ENCODE measurements at regions not wholly inside any gene's neighbourhood (a gene's known extent, or its start where the extent isn't known, plus 50 kb on each side); places are given as distances from the start of the nearest gene placed in this dataset.

GRCh38 chr2:224325941-224326340 lies 76.0 kb downstream of the FAM124B start:
- Histone ChIP-seq H3K9me3 (no peaks in the 10 kb centered on the region), H3K4me1 (no peaks in the 10 kb centered on the region), H3K4me3 (no peak overlapping the region), H3K36me3 (no peaks in the 10 kb centered on the region), H3K27ac (no peak overlapping the region), H3K27me3 (peaks cover 4% of the 10 kb centered on the region)
- TF ChIP-seq, protein P1, sequence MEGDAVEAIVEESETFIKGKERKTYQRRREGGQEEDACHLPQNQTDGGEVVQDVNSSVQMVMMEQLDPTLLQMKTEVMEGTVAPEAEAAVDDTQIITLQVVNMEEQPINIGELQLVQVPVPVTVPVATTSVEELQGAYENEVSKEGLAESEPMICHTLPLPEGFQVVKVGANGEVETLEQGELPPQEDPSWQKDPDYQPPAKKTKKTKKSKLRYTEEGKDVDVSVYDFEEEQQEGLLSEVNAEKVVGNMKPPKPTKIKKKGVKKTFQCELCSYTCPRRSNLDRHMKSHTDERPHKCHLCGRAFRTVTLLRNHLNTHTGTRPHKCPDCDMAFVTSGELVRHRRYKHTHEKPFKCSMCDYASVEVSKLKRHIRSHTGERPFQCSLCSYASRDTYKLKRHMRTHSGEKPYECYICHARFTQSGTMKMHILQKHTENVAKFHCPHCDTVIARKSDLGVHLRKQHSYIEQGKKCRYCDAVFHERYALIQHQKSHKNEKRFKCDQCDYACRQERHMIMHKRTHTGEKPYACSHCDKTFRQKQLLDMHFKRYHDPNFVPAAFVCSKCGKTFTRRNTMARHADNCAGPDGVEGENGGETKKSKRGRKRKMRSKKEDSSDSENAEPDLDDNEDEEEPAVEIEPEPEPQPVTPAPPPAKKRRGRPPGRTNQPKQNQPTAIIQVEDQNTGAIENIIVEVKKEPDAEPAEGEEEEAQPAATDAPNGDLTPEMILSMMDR (IDR thresholded peaks at IDR 0.05), result no peak
- TF ChIP-seq EP300 (IDR thresholded peaks at IDR 0.05), result no peak
- no peak for TF ChIP-seq POLR2A (IDR thresholded peaks at IDR 0.05)
- TF ChIP-seq POLR2AphosphoS5 (IDR thresholded peaks at IDR 0.05), result no peak
- no peak for DNase-seq (ENCODE audit: low spot score in 2 of 2)
- WGBS, result 31% methylated on average over 1 of the region's 1 CpG

DNA sequence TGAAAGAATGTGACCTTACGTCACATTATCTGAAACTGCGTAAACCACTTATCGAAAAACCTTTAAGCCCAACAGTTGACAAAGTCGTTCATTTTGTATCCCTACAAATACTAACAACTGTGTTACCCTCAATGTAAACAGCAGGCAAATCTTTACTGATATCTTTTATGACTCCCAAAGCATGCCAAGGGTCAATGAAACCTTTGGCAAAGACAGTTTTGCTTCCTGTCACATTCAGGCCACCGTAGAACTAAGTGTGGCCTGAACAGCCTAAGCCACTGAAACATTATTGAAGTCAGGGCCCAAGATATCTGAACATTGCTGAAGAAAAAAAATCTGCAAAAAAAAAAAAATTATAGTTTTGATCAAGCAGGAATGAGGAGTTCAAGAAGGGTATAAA lies 77.3 kb downstream of the FAM124B start:
- WGBS, result 90% methylated on average over 5 of the region's 5 CpGs
- Histone ChIP-seq H3K9me3 (no peaks in the 10 kb centered on the region), H3K4me1 (no peaks in the 10 kb centered on the region)

DNA sequence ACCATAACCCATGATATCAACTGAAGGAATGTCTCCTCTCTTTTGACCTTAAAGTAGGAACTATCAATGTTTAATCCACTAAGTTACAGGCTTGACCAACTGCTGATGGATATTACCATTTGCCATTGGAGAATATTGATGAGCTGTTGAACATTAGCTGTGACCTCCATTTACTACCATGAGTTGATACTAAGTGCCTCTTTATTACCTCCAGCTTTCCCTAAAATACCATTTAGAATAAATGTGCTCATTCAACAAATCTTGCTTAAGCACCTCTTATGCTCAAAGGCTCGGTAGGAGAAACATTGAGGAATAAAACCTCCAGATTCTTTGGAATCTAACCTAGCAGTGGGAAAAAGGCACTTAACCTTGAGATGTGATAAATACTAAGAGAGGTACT lies 81.2 kb downstream of the FAM124B start:
- 85% methylated on average over 1 of the region's 1 CpG for WGBS
- no peak overlapping the region for H3K27ac ChIP-seq
- peaks cover 12% of the 10 kb centered on the region for H3K27me3 ChIP-seq
- H3K4me3 ChIP-seq, result no peak overlapping the region
- H3K36me3 ChIP-seq, result no peaks in the 10 kb centered on the region
- no peaks in the 10 kb centered on the region for H3K4me1 ChIP-seq
- DNase-seq (ENCODE audit: low spot score in 2 of 2), result no peak
- TF ChIP-seq POLR2A (IDR thresholded peaks at IDR 0.05) (no peak), EP300 (IDR thresholded peaks at IDR 0.05) (no peak), POLR2AphosphoS5 (IDR thresholded peaks at IDR 0.05) (no peak)
- TF ChIP-seq, protein P1 (IDR thresholded peaks at IDR 0.05), result no peak
- H3K9me3 ChIP-seq, result no peaks in the 10 kb centered on the region

More for the DNA sequence above, 77.3 kb downstream of the FAM124B start:
- H3K4me3 ChIP-seq, result no peak overlapping the region
- DNase-seq (ENCODE audit: low spot score in 2 of 2), result no peak
- no peak for TF ChIP-seq EP300 (IDR thresholded peaks at IDR 0.05)
- TF ChIP-seq, protein P1 (IDR thresholded peaks at IDR 0.05), result no peak
- no peak for TF ChIP-seq POLR2AphosphoS5 (IDR thresholded peaks at IDR 0.05)
- no peak for TF ChIP-seq POLR2A (IDR thresholded peaks at IDR 0.05)
- no peak overlapping the region for H3K27ac ChIP-seq
- peaks cover 6% of the 10 kb centered on the region for H3K27me3 ChIP-seq
- H3K36me3 ChIP-seq, result no peaks in the 10 kb centered on the region

DNA sequence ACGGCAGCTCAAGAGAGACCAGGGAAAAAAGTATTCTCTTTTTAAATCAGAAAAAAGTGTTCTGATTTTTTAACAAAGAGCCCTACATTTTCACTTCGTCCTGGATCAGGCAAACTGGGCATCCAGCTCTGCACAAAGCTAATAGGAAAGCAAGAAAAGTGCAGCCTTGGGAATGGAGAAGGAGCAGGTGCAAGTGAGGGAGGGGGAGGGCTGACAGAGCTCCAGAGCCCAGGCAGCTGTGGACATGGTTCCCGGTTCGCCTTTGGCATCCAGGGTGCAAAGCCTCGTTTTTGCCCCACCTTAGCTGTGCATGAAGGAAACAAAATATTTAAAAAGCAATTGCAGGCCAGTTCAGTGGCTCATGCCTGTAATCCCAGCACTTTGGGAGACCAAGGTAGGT lies 82.2 kb downstream of the FAM124B start:
- 64% methylated on average over 5 of the region's 5 CpGs for WGBS
- no peak for DNase-seq (ENCODE audit: low spot score in 2 of 2)
- no peak overlapping the region for H3K27ac ChIP-seq
- H3K27me3 ChIP-seq, result peaks cover 12% of the 10 kb centered on the region
- no peaks in the 10 kb centered on the region for H3K9me3 ChIP-seq
- no peak overlapping the region for H3K4me3 ChIP-seq
- no peaks in the 10 kb centered on the region for H3K36me3 ChIP-seq
- no peaks in the 10 kb centered on the region for H3K4me1 ChIP-seq
- TF ChIP-seq, protein P1 (IDR thresholded peaks at IDR 0.05), result no peak
- TF ChIP-seq POLR2A (IDR thresholded peaks at IDR 0.05) (no peak), POLR2AphosphoS5 (IDR thresholded peaks at IDR 0.05) (no peak), EP300 (IDR thresholded peaks at IDR 0.05) (no peak)

GRCh38 chr2:224312741-224313140 lies 89.2 kb downstream of the FAM124B start:
- TF ChIP-seq EP300 (IDR thresholded peaks at IDR 0.05), result no peak
- no peak for TF ChIP-seq POLR2A (IDR thresholded peaks at IDR 0.05)
- TF ChIP-seq, protein P1 (IDR thresholded peaks at IDR 0.05), result no peak
- TF ChIP-seq POLR2AphosphoS5 (IDR thresholded peaks at IDR 0.05), result no peak
- no peak for DNase-seq (ENCODE audit: low spot score in 2 of 2)
- no peaks in the 10 kb centered on the region for H3K4me1 ChIP-seq
- no peaks in the 10 kb centered on the region for H3K36me3 ChIP-seq
- WGBS, result 91% methylated on average over 3 of the region's 3 CpGs
- H3K27ac ChIP-seq, result no peak overlapping the region
- H3K9me3 ChIP-seq, result no peaks in the 10 kb centered on the region
- H3K27me3 ChIP-seq, result no peaks in the 10 kb centered on the region
- no peak overlapping the region for H3K4me3 ChIP-seq

Measured in suprapubic skin (tissue), 4 donors.